IgD-negative memory B cell (primary cell): ENCODE measurements at regions not wholly inside any gene's neighbourhood (a gene's known extent, or its start where the extent isn't known, plus 50 kb on each side); places are given as distances from the start of the nearest gene placed in this dataset.

Experiments used
- H3K27ac Mint-ChIP-seq, 3 donors: one replicate each; pipeline ENCODE4 v1.8.0; 2020 to 2022; ENCODE audit warnings: mild to moderate bottlenecking in 3 of 3, mixed read lengths in 3 of 3, moderate library complexity in 1 of 3
- H3K27me3 Mint-ChIP-seq: one replicate; pipeline ENCODE4 v1.8.0; 2021; ENCODE audit warnings: mixed read lengths
- H3K36me3 Mint-ChIP-seq: one replicate; pipeline ENCODE4 v1.8.0; 2020; ENCODE audit warnings: mild to moderate bottlenecking, mixed read lengths
- H3K4me1 Mint-ChIP-seq, 3 donors: one replicate each; pipeline ENCODE4 v1.8.0; 2020 to 2022; ENCODE audit warnings: mixed read lengths in 3 of 3, mild to moderate bottlenecking in 1 of 3
- H3K4me3 Mint-ChIP-seq, 4 donors: one replicate each; pipeline ENCODE4 v1.8.0; 2020 to 2022; ENCODE audit warnings: mild to moderate bottlenecking in 4 of 4, mixed read lengths in 4 of 4, moderate library complexity in 3 of 4
- H3K9me3 Mint-ChIP-seq, 3 donors: one replicate each; pipeline ENCODE4 v1.8.0; 2020 to 2021; ENCODE audit warnings: mixed read lengths in 3 of 3, mild to moderate bottlenecking in 1 of 3

DNA sequence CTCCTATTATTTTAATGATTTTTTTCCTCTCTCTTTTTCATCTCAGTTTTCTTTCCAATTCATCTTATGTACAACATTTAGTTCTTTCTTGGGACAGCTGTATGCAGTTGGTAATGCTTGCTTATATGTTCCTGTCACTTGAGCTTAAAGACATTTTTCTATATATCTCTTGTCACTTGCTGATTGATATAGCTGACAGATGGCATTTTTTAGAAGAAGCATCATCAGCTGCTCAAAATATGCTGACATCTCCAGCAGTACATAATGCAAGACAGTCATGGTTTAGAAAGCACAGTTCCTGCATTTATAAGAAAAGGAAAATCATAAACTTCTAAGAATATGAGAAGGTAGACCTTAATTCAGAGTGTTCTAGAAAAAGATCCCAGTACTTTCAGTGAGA lies 56.5 kb downstream of the DCAF8L1 start:
- Mint-ChIP-seq H3K27ac (no peak overlapping the region), H3K27me3 (no peaks in the 10 kb centered on the region), H3K4me1 (no peaks in the 10 kb centered on the region), H3K9me3 (peaks cover 3 to 4% (median 4%) of the 10 kb centered on the region in 3 donors), H3K4me3 (no peak overlapping the region), H3K36me3 (no peaks in the 10 kb centered on the region)

DNA sequence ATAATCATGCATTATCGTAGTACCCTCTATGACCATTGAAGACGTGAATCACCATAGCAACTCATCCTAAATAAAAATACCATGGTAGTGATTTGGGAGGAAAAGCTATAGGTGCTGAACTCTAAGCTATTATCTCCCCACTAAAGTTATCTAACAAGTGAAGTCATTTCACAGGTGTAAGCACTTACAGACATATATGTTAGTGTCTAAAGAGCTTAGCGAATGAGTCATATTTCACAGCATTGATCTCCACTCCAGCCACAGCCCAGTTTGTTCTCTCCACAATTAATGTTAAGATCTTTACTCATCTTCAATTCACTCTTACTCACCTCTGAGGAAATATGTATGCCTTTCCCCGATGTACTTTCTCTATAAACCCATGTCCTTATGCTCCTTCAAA lies 57.0 kb downstream of the DCAF8L1 start:
- Mint-ChIP-seq H3K27ac (no peak overlapping the region), H3K4me3 (no peak overlapping the region), H3K36me3 (no peaks in the 10 kb centered on the region), H3K27me3 (no peaks in the 10 kb centered on the region), H3K4me1 (no peaks in the 10 kb centered on the region), H3K9me3 (peaks cover 3 to 4% (median 4%) of the 10 kb centered on the region in 3 donors)

DNA sequence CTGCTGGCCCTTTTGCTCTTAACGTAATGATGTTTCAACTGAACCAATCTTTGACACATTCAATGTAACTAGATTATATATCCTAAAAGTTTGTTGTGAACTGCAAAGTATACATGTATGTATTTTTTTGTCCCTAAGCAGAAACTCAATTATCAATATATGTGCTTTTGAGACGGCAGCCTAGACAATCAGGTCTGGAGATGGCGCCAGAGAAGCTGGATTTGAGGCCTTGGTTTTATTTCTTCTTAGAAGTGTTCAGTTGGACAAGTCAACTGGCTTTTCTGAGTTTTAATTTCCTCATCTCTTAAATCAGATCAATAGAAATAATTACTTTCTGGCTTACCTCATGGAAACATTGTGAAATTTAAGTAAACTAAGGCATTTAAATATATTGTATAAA lies 62.5 kb downstream of the DCAF8L1 start:
- no peaks in the 10 kb centered on the region for H3K36me3 Mint-ChIP-seq
- H3K27ac Mint-ChIP-seq: no peak overlapping the region
- no peaks in the 10 kb centered on the region for H3K9me3 Mint-ChIP-seq
- no peak overlapping the region for H3K4me3 Mint-ChIP-seq
- H3K4me1 Mint-ChIP-seq: peaks cover 0 to 2% (median 2%) of the 10 kb centered on the region in 3 donors
- no peaks in the 10 kb centered on the region for H3K27me3 Mint-ChIP-seq

DNA sequence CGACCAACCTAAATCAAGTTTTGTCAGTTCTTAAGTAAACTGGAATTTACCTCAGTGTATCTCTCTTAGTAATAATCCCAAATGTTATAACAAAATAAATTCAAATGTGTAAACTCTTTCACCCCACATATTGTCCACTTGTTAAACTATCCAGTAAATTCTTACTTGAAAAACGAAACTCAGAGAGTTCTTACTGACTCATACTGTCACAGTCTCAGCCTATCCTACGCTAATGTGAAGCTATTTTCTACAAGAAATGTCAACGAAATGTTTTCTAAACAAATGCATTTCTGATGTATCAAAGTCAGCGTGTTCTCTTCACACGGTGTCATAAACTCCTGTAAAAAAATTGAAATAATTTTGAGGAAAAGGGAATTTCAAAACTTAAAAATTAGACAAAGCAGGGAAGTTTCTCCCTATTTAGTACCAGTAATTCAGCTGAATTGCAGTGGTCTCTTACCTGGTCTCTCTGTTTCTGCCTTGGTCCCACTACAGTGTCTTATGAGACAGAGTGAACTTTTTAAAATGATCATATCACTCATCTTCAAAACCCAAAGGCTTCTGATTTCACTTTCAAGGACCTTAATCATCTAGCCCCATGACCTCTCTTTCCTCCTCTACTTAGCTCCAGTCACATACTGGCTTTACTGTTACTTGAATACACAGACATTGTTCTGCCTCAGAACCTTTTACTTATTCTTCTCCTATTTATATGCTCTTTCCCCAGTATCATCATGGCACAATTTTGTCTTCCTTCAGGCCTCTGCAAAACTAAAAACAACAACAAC lies 63.3 kb downstream of the DCAF8L1 start:
- H3K4me3 Mint-ChIP-seq: no peak overlapping the region
- peaks cover 0 to 2% (median 2%) of the 10 kb centered on the region in 3 donors for H3K4me1 Mint-ChIP-seq
- H3K27ac Mint-ChIP-seq: no peak overlapping the region
- no peaks in the 10 kb centered on the region for H3K9me3 Mint-ChIP-seq
- H3K27me3 Mint-ChIP-seq: no peaks in the 10 kb centered on the region
- no peaks in the 10 kb centered on the region for H3K36me3 Mint-ChIP-seq

GRCh38 chrX:27915617-27916016 lies 65.6 kb downstream of the DCAF8L1 start:
- no peak overlapping the region for H3K27ac Mint-ChIP-seq
- H3K36me3 Mint-ChIP-seq: no peaks in the 10 kb centered on the region
- peak overlapping the region in 1 of 4 donors; percentile 28 for H3K4me3 Mint-ChIP-seq
- H3K4me1 Mint-ChIP-seq: peaks cover 0 to 2% (median 2%) of the 10 kb centered on the region in 3 donors
- H3K27me3 Mint-ChIP-seq: no peaks in the 10 kb centered on the region
- no peaks in the 10 kb centered on the region for H3K9me3 Mint-ChIP-seq

GRCh38 chrX:27910412-27910811 lies 70.8 kb downstream of the DCAF8L1 start:
- Mint-ChIP-seq H3K9me3 (no peaks in the 10 kb centered on the region), H3K36me3 (no peaks in the 10 kb centered on the region)

GRCh38 chrX:27903960-27904359 lies 77.3 kb downstream of the DCAF8L1 start:
- no peak overlapping the region for H3K4me3 Mint-ChIP-seq
- peaks cover 0 to 2% (median 2%) of the 10 kb centered on the region in 3 donors for H3K9me3 Mint-ChIP-seq
- H3K4me1 Mint-ChIP-seq: no peaks in the 10 kb centered on the region
- no peak overlapping the region for H3K27ac Mint-ChIP-seq
- no peaks in the 10 kb centered on the region for H3K27me3 Mint-ChIP-seq
- no peaks in the 10 kb centered on the region for H3K36me3 Mint-ChIP-seq

More at GRCh38 chrX:27910412-27910811, 70.8 kb downstream of the DCAF8L1 start:
- no peaks in the 10 kb centered on the region for H3K4me1 Mint-ChIP-seq
- H3K27ac Mint-ChIP-seq: no peak overlapping the region
- H3K4me3 Mint-ChIP-seq: no peak overlapping the region
- no peaks in the 10 kb centered on the region for H3K27me3 Mint-ChIP-seq

- Mint-ChIP-seq H3K27me3 (no peaks in the 10 kb centered on the region), H3K4me3 (no peak overlapping the region), H3K4me1 (no peaks in the 10 kb centered on the region), H3K36me3 (no peaks in the 10 kb centered on the region), H3K9me3 (peaks cover 0 to 5% (median 1%) of the 10 kb centered on the region in 3 donors), H3K27ac (peak overlapping the region in 1 of 3 donors; percentile 10)
Measured at GRCh38 chrX:27893871-27894270, 86.1 kb downstream of the MAGEB10 start.

GRCh38 chrX:27893211-27893610 lies 85.4 kb downstream of the MAGEB10 start:
- H3K4me3 Mint-ChIP-seq: no peak overlapping the region
- no peaks in the 10 kb centered on the region for H3K4me1 Mint-ChIP-seq
- no peaks in the 10 kb centered on the region for H3K36me3 Mint-ChIP-seq
- H3K9me3 Mint-ChIP-seq: peaks cover 0 to 5% (median 1%) of the 10 kb centered on the region in 3 donors
- H3K27me3 Mint-ChIP-seq: no peaks in the 10 kb centered on the region
- no peak overlapping the region for H3K27ac Mint-ChIP-seq

DNA sequence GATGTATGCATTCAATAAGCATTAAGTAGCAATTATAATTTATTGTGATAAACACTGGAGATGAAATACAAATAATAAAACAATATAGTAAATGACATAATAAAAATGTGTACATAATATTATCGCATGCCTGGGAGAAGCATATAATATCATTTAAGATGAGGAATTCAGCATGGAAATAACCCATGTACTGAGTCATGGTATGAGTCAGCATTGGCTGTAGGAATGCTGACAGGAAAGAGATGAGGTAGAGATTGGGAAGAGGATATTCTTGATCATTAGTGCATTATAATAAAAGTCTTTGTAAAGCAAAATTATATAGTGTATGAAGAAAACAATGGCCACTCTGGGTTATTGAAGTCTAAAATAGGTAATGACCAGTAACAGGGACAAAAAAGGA lies 82.8 kb downstream of the MAGEB10 start:
- Mint-ChIP-seq H3K9me3 (peaks cover 0 to 5% (median 0%) of the 10 kb centered on the region in 3 donors), H3K4me1 (no peaks in the 10 kb centered on the region)

GRCh38 chrX:27889878-27890277 lies 82.1 kb downstream of the MAGEB10 start:
- Mint-ChIP-seq H3K4me1 (no peaks in the 10 kb centered on the region), H3K27me3 (no peaks in the 10 kb centered on the region), H3K4me3 (no peak overlapping the region), H3K9me3 (peaks cover 0 to 5% (median 0%) of the 10 kb centered on the region in 3 donors), H3K36me3 (no peaks in the 10 kb centered on the region), H3K27ac (no peak overlapping the region)

More for the DNA sequence above, 82.8 kb downstream of the MAGEB10 start:
- Mint-ChIP-seq H3K36me3 (no peaks in the 10 kb centered on the region), H3K4me3 (no peak overlapping the region), H3K27me3 (no peaks in the 10 kb centered on the region), H3K27ac (no peak overlapping the region)

- Mint-ChIP-seq H3K4me3 (no peak overlapping the region), H3K27me3 (no peaks in the 10 kb centered on the region), H3K9me3 (no peaks in the 10 kb centered on the region), H3K27ac (no peak overlapping the region), H3K36me3 (no peaks in the 10 kb centered on the region), H3K4me1 (no peaks in the 10 kb centered on the region)
Measured at GRCh38 chrX:27884654-27885053, 76.9 kb downstream of the MAGEB10 start.

DNA sequence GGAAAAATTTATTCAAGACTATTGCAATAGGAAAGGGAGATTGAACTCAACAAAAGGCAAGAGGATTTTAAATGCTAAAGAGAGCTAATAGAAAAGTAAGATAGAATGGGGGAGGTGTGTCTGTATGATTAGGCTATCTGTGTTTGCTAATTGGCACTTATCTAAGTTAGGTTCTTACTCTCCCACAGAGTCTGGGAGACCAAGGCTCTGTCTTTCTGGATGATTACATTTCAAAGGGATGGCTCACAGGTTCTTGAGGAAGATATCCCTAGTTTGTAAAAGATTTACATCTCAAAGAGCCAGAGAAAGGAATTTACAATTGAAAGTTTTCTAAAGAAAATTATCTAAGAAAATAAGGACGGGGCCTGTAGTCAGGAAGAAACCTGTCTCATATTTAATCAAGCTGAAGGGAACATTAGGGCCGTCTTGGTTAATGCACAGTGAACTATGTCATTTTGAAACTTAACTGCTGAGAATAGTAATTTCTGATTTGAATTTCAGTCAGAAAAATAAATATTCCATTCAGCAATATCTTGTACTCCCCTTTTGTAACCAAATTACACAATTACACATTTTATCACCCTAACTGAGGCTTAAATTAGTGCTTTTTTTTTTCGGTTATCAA lies 75.8 kb downstream of the MAGEB10 start:
- Mint-ChIP-seq H3K9me3 (no peaks in the 10 kb centered on the region), H3K27ac (no peak overlapping the region), H3K27me3 (no peaks in the 10 kb centered on the region), H3K4me1 (no peaks in the 10 kb centered on the region), H3K36me3 (no peaks in the 10 kb centered on the region), H3K4me3 (no peak overlapping the region)

DNA sequence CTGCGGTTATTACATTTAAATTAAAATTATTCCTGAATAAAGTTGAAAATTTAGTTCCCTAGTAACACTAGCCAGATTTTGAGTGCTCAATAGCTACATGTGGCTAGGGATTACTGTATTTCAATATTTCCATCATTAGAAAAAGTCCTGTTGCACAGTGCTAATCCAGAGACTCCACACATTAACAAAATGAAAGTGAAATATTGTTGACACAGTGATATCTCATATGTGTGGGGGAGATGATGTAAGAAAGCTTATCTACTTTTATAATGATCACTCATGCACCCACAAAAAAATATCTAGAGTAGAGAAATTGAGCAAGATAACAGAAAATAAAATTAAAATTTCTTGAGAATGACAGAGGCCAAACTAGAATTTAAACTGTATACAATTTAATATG lies 74.9 kb downstream of the MAGEB10 start:
- H3K4me3 Mint-ChIP-seq: no peak overlapping the region
- no peaks in the 10 kb centered on the region for H3K27me3 Mint-ChIP-seq
- H3K27ac Mint-ChIP-seq: no peak overlapping the region
- H3K9me3 Mint-ChIP-seq: no peaks in the 10 kb centered on the region
- no peaks in the 10 kb centered on the region for H3K36me3 Mint-ChIP-seq
- H3K4me1 Mint-ChIP-seq: no peaks in the 10 kb centered on the region

DNA sequence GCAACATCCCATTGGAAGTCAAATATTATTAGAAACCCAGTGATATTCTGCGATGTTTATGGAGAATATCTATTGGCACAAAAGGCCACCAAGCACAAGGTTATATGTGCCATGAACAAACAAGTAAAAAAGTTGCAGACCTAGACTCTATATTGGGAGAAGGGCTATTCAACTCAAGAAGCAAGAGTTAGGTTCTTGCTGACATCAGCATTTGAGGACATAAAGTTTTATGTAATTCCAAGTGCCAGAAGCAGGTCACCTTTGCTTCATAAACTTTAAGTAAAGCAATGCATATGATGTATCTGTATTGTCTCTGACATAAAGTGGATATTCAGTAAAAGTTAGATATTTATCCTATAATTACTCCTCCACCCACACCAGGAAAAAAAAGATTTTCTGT lies 71.1 kb downstream of the MAGEB10 start:
- Mint-ChIP-seq H3K27ac (no peak overlapping the region), H3K27me3 (no peaks in the 10 kb centered on the region), H3K4me1 (no peaks in the 10 kb centered on the region), H3K36me3 (no peaks in the 10 kb centered on the region), H3K9me3 (peaks cover 0 to 2% (median 0%) of the 10 kb centered on the region in 3 donors), H3K4me3 (no peak overlapping the region)
